IMR-90 (cell line): ENCODE measurements at regions not wholly inside any gene's neighbourhood (a gene's known extent, or its start where the extent isn't known, plus 50 kb on each side); places are given as distances from the start of the nearest gene placed in this dataset.

Experiments
- ATAC-seq: fragments of 200-7000 bp; cut with Tn5 transposase; 2 replicates; pipeline ENCODE4 v1.9.1; 2020; ENCODE audit warnings: low read depth, mild to moderate bottlenecking, moderate library complexity
- BruUV-seq: library from RNA; stranded (reverse); fragments of 400-500 nt; replicated peaks from 2 replicates; lab custom pipeline; 2021; lab: Mats Ljungman, UMichigan
- CTCF ChIA-PET: fragments of 300-600 bp; formaldehyde crosslinking; extraction: SDS; loops from one replicate; lab custom pipeline; 2021; ENCODE audit warnings: antibody characterized with exemption; lab: Yijun Ruan, JAX
- POLR2A ChIA-PET: fragments of 300-600 bp; sonication (Branson Sonifier 250); formaldehyde crosslinking; loops from one replicate; lab custom pipeline; 2022; ENCODE audit warnings: antibody characterized with exemption; ENCODE audit not compliant: unreplicated experiment; lab: Charles Lee
- DNase-seq: peaks from one replicate; pipeline ENCODE4 v3.0.0; 2013
- H2AFZ ChIP-seq: replicated peaks from 2 replicates; pipeline ENCODE3; 2013; ENCODE audit warnings: low read length, mild to moderate bottlenecking; ENCODE audit not compliant: poor library complexity
- H2AK5ac ChIP-seq: 2 replicates; pipeline ENCODE4 v1.6.1; 2013; ENCODE audit warnings: low read depth, low read length, inconsistent platforms
- H2AK9ac ChIP-seq: replicated peaks from 2 replicates; pipeline ENCODE3; 2013; ENCODE audit warnings: mild to moderate bottlenecking, low read depth, low read length, moderate library complexity; ENCODE audit not compliant: poor library complexity
- H2BK120ac ChIP-seq: 2 replicates; pipeline ENCODE4 v1.6.1; 2013; ENCODE audit warnings: low read depth, low read length, inconsistent platforms
- H2BK15ac ChIP-seq: 3 replicates; pipeline ENCODE4 v1.6.1; 2013; ENCODE audit warnings: low read depth, low read length, inconsistent platforms
- H2BK20ac ChIP-seq: 2 replicates; pipeline ENCODE4 v1.6.1; 2013; ENCODE audit warnings: low read depth, mild to moderate bottlenecking, inconsistent platforms, low read length, moderate library complexity
- H2BK5ac ChIP-seq: 2 replicates; pipeline ENCODE4 v1.6.1; 2013; ENCODE audit warnings: mild to moderate bottlenecking, low read depth, low read length, inconsistent platforms; ENCODE audit not compliant: poor library complexity, severe bottlenecking
- H3K14ac ChIP-seq: replicated peaks from 2 replicates; pipeline ENCODE4 v1.6.1; 2013; ENCODE audit warnings: low read depth, low read length, inconsistent platforms
- H3K18ac ChIP-seq: 2 replicates; pipeline ENCODE4 v1.6.1; 2013; ENCODE audit warnings: low read depth, low read length, control low read depth
- H3K23ac ChIP-seq: 2 replicates; pipeline ENCODE4 v1.6.1; 2013; ENCODE audit warnings: low read depth, low read length, inconsistent platforms
- H3K27ac ChIP-seq: 2 replicates; pipeline ENCODE4 v1.5.1; 2013; ENCODE audit warnings: mild to moderate bottlenecking, control low read depth, low read length; ENCODE audit not compliant: insufficient read depth
- H3K27me3 ChIP-seq: 2 replicates; pipeline ENCODE4 v1.6.1; 2013; ENCODE audit warnings: low read length; ENCODE audit not compliant: control insufficient read depth, insufficient read depth
- H3K36me3 ChIP-seq: 2 replicates; pipeline ENCODE4 v1.6.1; 2013; ENCODE audit warnings: low read length, mixed read lengths; ENCODE audit not compliant: control insufficient read depth, insufficient read depth
- H3K4ac ChIP-seq: 2 replicates; pipeline ENCODE4 v1.6.1; 2013; ENCODE audit warnings: low read depth, low read length, inconsistent platforms
- H3K4me1 ChIP-seq: 2 replicates; pipeline ENCODE4 v1.6.1; 2013; ENCODE audit warnings: low read length, mixed read lengths; ENCODE audit not compliant: control insufficient read depth, insufficient read depth
- H3K4me2 ChIP-seq: 2 replicates; pipeline ENCODE4 v1.6.1; 2013; ENCODE audit warnings: low read depth, mild to moderate bottlenecking, control low read depth, low read length, moderate library complexity
- H3K4me3 ChIP-seq: 2 replicates; pipeline ENCODE4 v1.5.1; 2013; ENCODE audit warnings: low read depth, mild to moderate bottlenecking, control low read depth, low read length, moderate library complexity; ENCODE audit not compliant: insufficient read depth
- H3K56ac ChIP-seq: 2 replicates; pipeline ENCODE4 v1.6.1; 2013; ENCODE audit warnings: low read length, inconsistent platforms; ENCODE audit not compliant: insufficient read depth; ENCODE audit errors: extremely low read depth
- H3K79me1 ChIP-seq, 2 experiments: 2 replicates each; pipeline ENCODE4 v1.6.1; 2013; ENCODE audit warnings: low read length in 2 of 2, inconsistent platforms in 1 of 2, low read depth in 1 of 2
- H3K9ac ChIP-seq: 2 replicates; pipeline ENCODE4 v1.6.1; 2013; ENCODE audit warnings: low read depth, low read length, control low read depth
- H3K9me1 ChIP-seq: 2 replicates; pipeline ENCODE4 v1.6.1; 2013; ENCODE audit warnings: low read length, inconsistent platforms; ENCODE audit not compliant: insufficient read depth
- H3K9me3 ChIP-seq: 2 replicates; pipeline ENCODE4 v1.6.1; 2013; ENCODE audit warnings: low read length; ENCODE audit not compliant: control insufficient read depth, insufficient read depth
- H4K20me1 ChIP-seq: 2 replicates; pipeline ENCODE4 v1.6.1; 2013; ENCODE audit warnings: low read length, inconsistent platforms; ENCODE audit not compliant: insufficient read depth
- H4K5ac ChIP-seq: 2 replicates; pipeline ENCODE4 v1.6.1; 2013; ENCODE audit warnings: mild to moderate bottlenecking, low read depth, low read length, control low read depth
- H4K8ac ChIP-seq, 2 experiments: 2 replicates each; pipeline ENCODE4 v1.6.1; 2013; ENCODE audit warnings: low read depth in 2 of 2, low read length in 2 of 2, control low read depth in 1 of 2, inconsistent platforms in 1 of 2
- H4K91ac ChIP-seq: 2 replicates; pipeline ENCODE4 v1.6.1; 2013; ENCODE audit warnings: low read depth, low read length, inconsistent platforms; ENCODE audit not compliant: insufficient read depth
- BHLHE40 ChIP-seq: fragments of 150-350 bp; IDR thresholded peaks from 2 replicates; pipeline ENCODE4 v1.6.1; 2016; ENCODE audit warnings: mild to moderate bottlenecking, low read depth, low read length
- CEBPB ChIP-seq: IDR thresholded peaks from 2 replicates; pipeline ENCODE4 v1.6.1; 2012; ENCODE audit warnings: low read depth, low read length, improper control_type of control experiment
- CHD1 ChIP-seq: IDR thresholded peaks from 2 replicates; pipeline ENCODE4 v1.6.1; 2012; ENCODE audit warnings: low read depth, low read length, improper control_type of control experiment
- FOS ChIP-seq: fragments of 150-350 bp; IDR thresholded peaks from 2 replicates; pipeline ENCODE4 v1.6.1; 2016; ENCODE audit warnings: low read depth, low read length
- NFE2L2 ChIP-seq: fragments of 150-350 bp; IDR thresholded peaks from 2 replicates; pipeline ENCODE4 v1.6.1; 2016; ENCODE audit warnings: low read depth, mild to moderate bottlenecking, low read length
- RCOR1 ChIP-seq: IDR thresholded peaks from 2 replicates; pipeline ENCODE4 v1.6.1; 2012; ENCODE audit warnings: mild to moderate bottlenecking, low read length, improper control_type of control experiment; ENCODE audit not compliant: insufficient replicate concordance
- WGBS, 2 experiments: methylation state at CpG; one replicate each; pipeline versions ENCODE4 v1.1.5 to v1.1.7; 2013; ENCODE audit warnings: missing lambda C conversion rate in 2 of 2; ENCODE audit not compliant: insufficient read length in 1 of 2; ENCODE audit errors: extremely low coverage in 2 of 2; 5-methylcytosine and 5-hydroxymethylcytosine counted together
- dilution Hi-C: fragments of 300-500 bp; cut with HindIII; formaldehyde crosslinking; loops from one replicate; pipeline ENCODE4 v1.14.3; 2018; ENCODE audit warnings: low sequenced_read_pairs; ENCODE audit not compliant: unreplicated experiment
- in situ Hi-C: fragments of 300-500 bp; cut with MboI; formaldehyde crosslinking; loops from 3 replicates; pipeline ENCODE4 v1.14.3; 2019; ENCODE audit warnings: low sequenced_read_pairs, inconsistent platforms, mixed read lengths
- intact Hi-C: fragments of 100-400 bp; cut with micrococcal nuclease; formaldehyde crosslinking; loops from 2 replicates; pipeline ENCODE4 v1.10.0; 2022

DNA sequence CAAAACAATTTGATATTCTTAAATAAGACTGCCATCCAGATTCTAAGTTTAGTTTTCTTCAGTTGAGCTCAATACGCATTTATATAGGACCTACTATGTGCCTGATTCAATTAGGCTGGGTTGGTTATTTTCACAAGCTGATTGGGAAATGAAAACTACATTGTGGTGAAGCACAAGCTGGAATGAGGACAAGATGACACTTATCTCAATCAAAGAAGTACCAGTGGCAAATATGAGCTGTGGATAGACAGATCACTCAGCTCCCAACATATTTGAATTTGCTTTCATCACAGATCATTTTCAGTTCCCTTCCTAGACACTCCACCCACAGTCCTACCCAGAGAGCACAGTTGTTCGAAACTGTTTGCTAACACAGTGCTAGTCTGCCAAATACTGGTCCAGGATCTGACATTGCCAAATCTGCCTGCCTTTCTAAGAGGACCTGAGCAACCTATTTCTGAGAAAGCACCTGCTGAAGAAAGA is 74.7 kb downstream of the LLPH start:
- no peak overlapping the region for H4K91ac ChIP-seq
- H3K79me1 ChIP-seq, result no peaks in the 10 kb centered on the region
- TF ChIP-seq RCOR1, result no peak
- TF ChIP-seq FOS, result no peak
- TF ChIP-seq CEBPB, result no peak
- no peak for TF ChIP-seq CHD1
- TF ChIP-seq BHLHE40, result no peak
- no peak for TF ChIP-seq NFE2L2
- intact Hi-C loops (no loop called here), in situ Hi-C loops (no loop called here), dilution Hi-C loops (no loop called here)
- ChIA-PET POLR2A (interaction anchor here (0.5 kb wide), 1 partner anchor 11 kb away, joined by 9 read pairs; no protein-coding TSS in a partner anchor), CTCF (no interaction called here)
- H2AFZ ChIP-seq, result no peak overlapping the region
- H3K4me3 ChIP-seq, result no peak overlapping the region
- H2BK120ac ChIP-seq, result no peak overlapping the region
- H2BK5ac ChIP-seq, result no peak overlapping the region
- H4K8ac ChIP-seq, result no peak overlapping the region
- H3K14ac ChIP-seq, result 0 out of 2 replicates have a peak overlapping the region, but pooled peaks have one; percentile 34
- no peaks in the 10 kb centered on the region for H4K20me1 ChIP-seq
- H3K9me1 ChIP-seq, result no peaks in the 10 kb centered on the region
- no CpG with 5 or more reads among the region's 2 CpGs for WGBS, 2 experiments
- peaks cover 10% of the 10 kb centered on the region for H3K27me3 ChIP-seq
- no peak for DNase-seq
- H3K23ac ChIP-seq, result no peak overlapping the region
- no peak overlapping the region for H3K18ac ChIP-seq
- H3K56ac ChIP-seq, result no peak overlapping the region
- no peak overlapping the region for H2BK20ac ChIP-seq
- no peaks in the 10 kb centered on the region for H3K36me3 ChIP-seq
- no peak overlapping the region; the same call in 2 of the 3 replicates for H2BK15ac ChIP-seq
- no peak overlapping the region for H2AK9ac ChIP-seq
- no peak overlapping the region for H4K5ac ChIP-seq
- no peaks in the 10 kb centered on the region for H3K9me3 ChIP-seq
- no peak overlapping the region for H3K27ac ChIP-seq
- no TSS peak for BruUV-seq
- H3K9ac ChIP-seq, result no peak overlapping the region
- H3K4me2 ChIP-seq, result no peak overlapping the region
- H3K4ac ChIP-seq, result no peak overlapping the region
- ATAC-seq, result no peak
- no peak overlapping the region for H2AK5ac ChIP-seq
- no peaks in the 10 kb centered on the region for H3K4me1 ChIP-seq
